GM19468 (cell line): ENCODE measurements at regions not wholly inside any gene's neighbourhood (a gene's known extent, or its start where the extent isn't known, plus 50 kb on each side); places are given as distances from the start of the nearest gene placed in this dataset.
"Not testable (repeated sequence)": the region's sequence is repeated elsewhere in the genome, so short reads cannot be mapped to it uniquely, and the experiment has no call there.

Experiments used
- ATAC-seq: cut with Tn5 transposase; IDR thresholded peaks from one replicate; pipeline ENCODE4 v1.9.1; 2021; ENCODE audit warnings: mild to moderate bottlenecking, moderate library complexity, moderate number of reproducible peaks; ENCODE audit not compliant: unreplicated experiment; ENCODE audit errors: extremely low read depth

DNA sequence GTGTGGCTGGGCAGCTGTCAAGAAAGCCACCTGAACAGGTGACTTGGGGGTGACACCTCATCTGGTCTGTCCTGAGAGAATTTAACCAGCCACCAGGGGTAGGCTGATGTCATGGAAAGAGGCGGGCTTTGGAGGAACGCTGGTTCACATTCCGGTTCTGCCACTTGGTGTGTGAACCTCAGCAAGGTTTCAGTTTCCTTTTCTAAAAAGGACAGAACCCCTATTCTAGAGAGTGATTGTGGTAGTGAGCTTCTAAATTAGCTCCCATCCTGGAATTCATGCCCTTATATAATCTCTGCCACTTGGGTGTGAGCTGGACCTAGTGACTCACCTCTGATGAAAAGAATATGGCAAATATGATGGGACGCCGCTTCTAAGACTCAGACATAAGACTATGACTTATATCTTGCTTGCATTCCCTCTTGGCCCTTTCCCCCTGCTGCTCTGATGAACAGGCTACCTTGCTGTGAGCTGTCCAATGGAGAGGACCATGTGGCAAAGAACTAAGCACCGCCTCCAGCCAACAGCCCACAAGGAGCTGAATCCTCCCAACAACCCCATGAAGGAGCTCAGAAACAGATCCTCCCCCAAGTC is 332.1 kb downstream of the RRAGC start:
- ATAC-seq = peak; percentile 34

- ATAC-seq = no peak
Measured at GRCh38 chr1:38526046-38526445, 333.5 kb downstream of the RRAGC start.

GRCh38 chr1:38525343-38526043 is 334.1 kb downstream of the RRAGC start:
- no peak for ATAC-seq

DNA sequence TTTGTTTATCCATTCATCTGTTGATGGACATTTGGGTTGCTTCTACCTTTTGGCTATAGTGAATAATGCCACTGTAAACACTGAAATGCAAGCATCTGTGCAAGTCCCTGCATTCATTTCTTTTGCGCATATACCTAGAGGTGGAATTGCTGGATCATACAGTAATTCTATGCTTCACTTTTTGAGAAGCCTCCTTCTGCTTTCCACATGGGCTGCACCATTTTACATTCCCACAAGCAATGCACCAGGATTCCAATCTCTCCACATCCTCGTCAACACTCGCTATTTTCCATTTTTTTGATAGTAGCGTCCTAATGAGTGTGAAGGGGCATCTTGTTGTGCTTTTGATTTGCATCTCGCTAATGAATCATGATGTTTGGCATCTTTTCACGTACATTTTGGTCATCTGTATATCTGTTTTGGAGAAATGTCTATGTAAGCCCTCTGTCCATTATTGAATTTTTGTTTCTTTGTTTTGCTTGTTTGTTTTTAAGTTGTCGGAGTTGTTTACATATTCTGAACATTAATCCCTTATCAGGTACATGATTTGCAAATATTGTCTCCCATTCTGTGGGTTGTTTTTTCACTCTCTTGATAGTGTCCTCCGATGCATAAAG is 335.4 kb downstream of the RRAGC start:
- no peak for ATAC-seq

DNA sequence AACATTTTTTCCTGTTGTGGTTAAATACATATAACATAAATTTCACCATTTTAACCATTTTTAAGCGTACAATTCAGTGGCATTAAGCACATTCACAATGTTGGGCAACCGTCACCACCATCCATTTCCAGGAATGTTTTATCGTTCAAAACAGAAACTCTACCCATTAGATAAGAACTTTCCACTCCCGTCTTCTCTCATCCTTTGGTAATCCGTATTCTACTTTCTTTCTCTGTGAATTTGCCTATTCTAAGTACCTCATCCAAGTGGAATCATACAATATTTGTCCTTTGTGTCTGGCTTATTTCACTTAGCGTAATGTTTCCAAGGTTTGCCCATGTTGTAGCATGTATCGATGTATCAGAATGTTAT is 336.0 kb downstream of the RRAGC start:
- ATAC-seq = no peak

GRCh38 chr1:38522915-38523567 is 336.5 kb downstream of the RRAGC start:
- ATAC-seq = no peak

- ATAC-seq = no peak
Measured at GRCh38 chr1:38516560-38516959, 343.0 kb downstream of the RRAGC start.

DNA sequence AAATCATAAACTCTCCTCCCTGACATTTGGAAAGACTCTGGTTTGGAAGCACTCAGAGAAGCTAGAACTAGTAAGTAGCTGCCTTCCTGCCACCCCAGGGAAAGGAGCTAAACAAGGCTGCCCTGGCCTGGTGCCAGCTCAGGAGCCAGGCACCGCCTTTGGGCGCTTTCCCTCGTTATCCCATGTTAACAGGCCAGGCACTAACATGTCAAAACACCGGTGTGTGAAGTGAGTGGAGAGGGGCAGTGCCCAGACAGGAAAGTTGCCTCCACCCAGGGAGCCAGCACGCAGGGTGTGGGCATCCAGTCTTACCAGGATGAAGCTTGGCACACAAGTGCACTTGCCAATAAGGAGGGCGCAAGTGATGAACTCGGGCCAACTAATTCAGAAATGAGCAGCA is 346.8 kb downstream of the RRAGC start:
- ATAC-seq = no peak

- ATAC-seq = no peak
Measured at GRCh38 chr1:38512024-38512767, 347.4 kb downstream of the RRAGC start.

DNA sequence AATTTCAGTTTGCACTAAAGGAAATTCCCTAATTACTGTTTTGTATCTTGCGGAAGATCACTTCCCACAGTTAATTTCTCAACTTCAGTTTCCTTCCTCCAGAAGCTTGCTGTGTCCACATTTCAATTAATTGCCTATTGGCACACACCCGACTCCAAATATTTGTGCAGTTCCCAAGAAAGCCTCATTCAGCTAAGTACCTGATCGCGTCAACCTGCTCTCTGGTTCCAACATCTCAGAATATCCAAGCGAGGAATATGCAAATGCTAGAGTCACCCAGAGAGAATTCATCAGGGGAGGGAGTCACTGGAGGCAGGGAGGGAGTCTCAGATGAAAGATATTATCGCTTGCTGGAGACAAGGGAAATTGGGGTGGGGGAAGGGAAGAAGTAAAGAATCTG is 351.3 kb downstream of the RRAGC start:
- no peak for ATAC-seq

GRCh38 chr1:38507563-38507962 is 352.0 kb downstream of the RRAGC start:
- no peak for ATAC-seq

- ATAC-seq = no peak
Measured at GRCh38 chr1:38505944-38506343, 353.6 kb downstream of the RRAGC start.

DNA sequence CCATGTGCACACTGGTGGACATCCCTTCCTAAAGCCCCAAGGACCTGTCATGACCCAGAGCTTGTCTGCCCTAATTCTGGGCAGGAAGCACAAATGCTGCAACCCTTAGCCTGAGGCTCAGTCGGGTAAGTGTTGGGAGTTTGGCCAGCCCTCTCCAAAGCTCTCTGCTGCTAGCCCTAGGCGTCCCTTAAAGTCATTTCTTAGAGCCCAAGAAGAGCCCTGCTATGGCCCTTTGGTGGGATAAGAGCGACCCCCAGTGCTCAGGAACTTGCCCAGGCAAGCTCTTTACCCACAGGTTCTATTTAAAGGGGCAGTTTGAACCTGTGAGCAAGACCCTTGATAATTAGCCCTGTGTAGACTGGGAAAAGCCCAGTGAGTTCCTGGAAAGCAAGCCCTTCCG is 356.8 kb downstream of the RRAGC start:
- no peak for ATAC-seq

GRCh38 chr1:38500891-38501290 is 358.7 kb downstream of the RRAGC start:
- no peak for ATAC-seq

GRCh38 chr1:38500352-38500751 is 359.2 kb downstream of the RRAGC start:
- ATAC-seq = no peak

DNA sequence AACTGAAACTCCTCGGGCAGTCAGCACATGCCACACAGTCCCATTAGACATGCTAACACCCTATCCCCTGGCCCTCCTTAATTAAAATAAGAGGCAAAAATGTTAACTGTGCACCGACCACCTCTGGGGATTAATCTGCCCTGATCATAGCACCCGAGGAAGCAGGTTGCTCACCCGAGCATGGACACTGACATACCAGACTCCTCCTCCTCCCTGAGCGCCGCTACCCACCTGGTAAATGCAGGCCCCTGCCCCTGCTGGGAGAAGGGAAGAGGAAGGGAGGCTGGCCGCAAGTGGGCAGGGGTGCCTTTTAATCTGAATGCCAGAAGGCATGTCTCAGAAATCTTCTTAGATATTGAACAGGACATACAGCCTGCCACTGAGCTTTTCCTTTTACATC is 360.9 kb downstream of the RRAGC start:
- ATAC-seq = no peak

DNA sequence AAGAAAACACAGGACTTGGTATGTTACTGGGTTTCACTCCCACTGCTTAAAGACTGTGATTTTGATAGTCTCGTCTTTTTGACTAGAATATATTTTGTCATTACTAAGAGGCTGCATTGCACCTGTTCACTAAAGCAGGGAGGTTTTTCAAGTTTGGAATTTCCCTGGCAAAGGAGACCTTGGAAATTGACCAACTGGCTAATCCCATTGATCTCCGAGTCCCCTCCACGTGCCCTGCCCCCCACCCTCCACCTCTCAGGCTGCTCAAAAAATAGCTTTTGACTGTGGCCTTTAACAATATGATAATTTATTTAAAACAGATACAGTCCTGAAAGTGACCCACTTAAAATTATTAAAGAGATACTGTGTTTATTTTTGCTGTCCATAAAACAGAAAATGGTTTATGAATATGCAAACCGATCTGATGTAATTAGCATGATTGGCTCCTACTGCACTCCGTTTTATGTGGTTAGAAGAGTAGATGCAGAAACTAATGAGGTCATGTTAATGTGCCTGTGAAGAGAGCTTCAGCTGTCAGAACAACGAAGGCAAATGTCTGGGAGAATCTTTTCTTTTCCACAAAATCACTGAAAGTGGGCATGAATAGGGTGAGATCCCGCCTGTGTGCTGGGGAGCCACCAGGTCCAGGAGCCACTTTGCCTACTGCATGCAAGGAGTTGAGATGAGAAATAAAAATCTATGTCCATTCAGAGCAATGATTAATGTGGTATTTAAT is 361.5 kb downstream of the RRAGC start:
- no peak for ATAC-seq

- not testable (repeated sequence) for ATAC-seq
Measured at GRCh38 chr1:38493306-38493705, 366.3 kb downstream of the RRAGC start.

DNA sequence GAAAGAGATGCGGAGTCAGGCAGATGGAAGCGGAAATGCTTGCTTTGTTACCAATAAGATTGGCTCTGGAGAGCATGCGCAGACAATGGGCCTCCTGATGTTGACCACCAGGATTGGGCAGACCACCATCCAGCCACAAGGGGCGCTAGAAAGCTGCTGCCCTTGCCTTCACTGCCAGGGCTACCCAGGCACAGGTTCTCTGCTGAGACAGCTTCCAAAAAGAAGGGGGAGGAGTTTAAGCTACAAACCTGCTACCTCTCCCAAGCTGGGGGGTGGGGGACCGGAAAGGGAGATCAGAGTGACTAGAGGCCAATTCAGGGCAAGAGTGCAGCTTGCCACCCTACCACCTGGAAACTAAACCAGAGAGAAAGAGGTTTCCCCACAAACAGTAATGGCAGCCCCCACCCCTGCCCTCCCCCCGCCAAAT is 369.7 kb downstream of the RRAGC start:
- no peak for ATAC-seq
